Endothelial cell of umbilical vein (primary cell): ENCODE measurements at regions not wholly inside any gene's neighbourhood (a gene's known extent, or its start where the extent isn't known, plus 50 kb on each side); places are given as distances from the start of the nearest gene placed in this dataset.

Source experiments
- BruUV-seq: library from RNA; stranded (reverse); fragments of 400-500 nt; replicated peaks from 2 replicates; lab custom pipeline; 2021; lab: Mats Ljungman, UMichigan
- CTCF ChIA-PET: fragments of 300-600, 350-600 bp; sonication (Branson Sonifier 250); formaldehyde crosslinking; loops from one replicate; lab custom pipeline; 2021; ENCODE audit warnings: antibody characterized with exemption, inconsistent platforms; lab: Charles Lee
- POLR2A ChIA-PET: fragments of 300-600, 350-600 bp; sonication (Branson Sonifier 250); formaldehyde crosslinking; loops from one replicate; lab custom pipeline; 2021; ENCODE audit warnings: antibody characterized with exemption, inconsistent platforms; lab: Charles Lee
- DNase-seq: peaks from one replicate; pipeline ENCODE4 v3.0.0-alpha.2; 2011; ENCODE audit warnings: low read depth, low spot score
- FAIRE-seq: peaks from 2 replicates; lab custom pipeline; 2011; peaks lifted over from hg19 to GRCh38; lab: Jason Lieb, UNC
- H2AFZ ChIP-seq: 2 replicates; pipeline ENCODE4 v1.6.0; 2012; ENCODE audit warnings: low read depth, low read length, control low read depth, inconsistent platforms
- H3K27ac ChIP-seq: 2 replicates; pipeline ENCODE4 v1.5.1; 2011; ENCODE audit warnings: low read depth, mild to moderate bottlenecking, control low read depth, low read length, moderate library complexity; ENCODE audit not compliant: insufficient read depth
- H3K27me3 ChIP-seq, 2 experiments: 2 replicates each; pipeline versions ENCODE4 v1.6.0 to v1.6.1; 2011; ENCODE audit warnings: low read length in 2 of 2, mixed read lengths in 1 of 2; ENCODE audit not compliant: control insufficient read depth in 2 of 2, insufficient read depth in 2 of 2
- H3K36me3 ChIP-seq, 2 experiments: 2 replicates in 1 of 2; 3 replicates in 1 of 2; pipeline ENCODE4 v1.5.1; 2011; ENCODE audit warnings: low read length in 2 of 2, mild to moderate bottlenecking in 1 of 2, moderate library complexity in 1 of 2; ENCODE audit not compliant: control insufficient read depth in 2 of 2, insufficient read depth in 2 of 2; ENCODE audit errors: extremely low read depth in 1 of 2
- H3K4me1 ChIP-seq: 3 replicates; pipeline ENCODE4 v1.5.1; 2011; ENCODE audit warnings: mild to moderate bottlenecking, low read length; ENCODE audit not compliant: control insufficient read depth, insufficient read depth; ENCODE audit errors: extremely low read depth
- H3K4me2 ChIP-seq: 2 replicates; pipeline ENCODE4 v1.6.1; 2011; ENCODE audit warnings: low read length, control low read depth, mixed read lengths; ENCODE audit not compliant: insufficient read depth
- H3K4me3 ChIP-seq, 3 experiments: fragments of 200-600 bp in 1 of 3; sonication (generic), shearing (Covaris generic) in 1 of 3; replicated peaks in 1 of 3; 2 replicates each; pipeline ENCODE4 v1.5.1; 2011 to 2016; ENCODE audit warnings: control low read depth in 3 of 3, low read length in 3 of 3, mild to moderate bottlenecking in 2 of 3, inconsistent platforms in 1 of 3, low read depth in 1 of 3, moderate library complexity in 1 of 3; ENCODE audit not compliant: insufficient read depth in 1 of 3
- H3K79me2 ChIP-seq: 2 replicates; pipeline ENCODE4 v1.6.0; 2012; ENCODE audit warnings: low read length, inconsistent platforms; ENCODE audit not compliant: control insufficient read depth, insufficient read depth
- H3K9ac ChIP-seq: replicated peaks from 2 replicates; pipeline ENCODE3; 2011; ENCODE audit warnings: low read length, control low read depth; ENCODE audit not compliant: insufficient read depth; ENCODE audit errors: extremely low read depth
- H3K9me1 ChIP-seq: replicated peaks from 3 replicates; pipeline ENCODE4 v1.6.0; 2011; ENCODE audit warnings: mild to moderate bottlenecking, low read length; ENCODE audit not compliant: control insufficient read depth, insufficient read depth; ENCODE audit errors: extremely low read depth
- H3K9me3 ChIP-seq: replicated peaks from 2 replicates; pipeline ENCODE4 v1.5.1; 2012; ENCODE audit warnings: low read length, inconsistent platforms; ENCODE audit not compliant: control insufficient read depth, insufficient read depth
- H4K20me1 ChIP-seq: replicated peaks from 2 replicates; pipeline ENCODE3; 2011; ENCODE audit warnings: mild to moderate bottlenecking, low read length; ENCODE audit not compliant: control insufficient read depth, insufficient read depth; ENCODE audit errors: extremely low read depth
- GATA2 ChIP-seq: IDR thresholded peaks from 2 replicates; pipeline ENCODE4 v1.7.0; 2011; ENCODE audit warnings: low read depth, mild to moderate bottlenecking, moderate library complexity, mixed read lengths, low read length; ENCODE audit not compliant: insufficient read length, insufficient read depth
- JUN ChIP-seq: IDR thresholded peaks from 2 replicates; pipeline ENCODE4 v1.6.1; 2011; ENCODE audit warnings: borderline replicate concordance, low read depth; ENCODE audit not compliant: insufficient read length, insufficient read depth
- MYC ChIP-seq: IDR thresholded peaks from one replicate; pipeline ENCODE4 v1.6.1; 2011; ENCODE audit warnings: mild to moderate bottlenecking, low read depth, low read length
- POLR2A ChIP-seq: IDR thresholded peaks from 2 replicates; pipeline ENCODE4 v1.6.1; 2012; ENCODE audit warnings: low read depth, mild to moderate bottlenecking, control low read depth, low read length
- dilution Hi-C: fragments of 300-500 bp; cut with MboI; formaldehyde crosslinking; loops from one replicate; pipeline ENCODE4 v1.15.0; 2019; ENCODE audit warnings: low sequenced_read_pairs; ENCODE audit not compliant: extremely low pct_ligation_motif_present
- intact Hi-C: fragments of 100-400 bp; cut with micrococcal nuclease; formaldehyde crosslinking; loops from one replicate; pipeline ENCODE4 v1.10.0; 2022
- TF ChIP-seq, protein P1 (sequence below), 2 donors: IDR thresholded peaks; 1 replicate in 1 of 2; 2 replicates in 1 of 2; pipeline ENCODE4 v1.5.1; 2011; ENCODE audit warnings: low read length in 2 of 2, mild to moderate bottlenecking in 2 of 2, moderate library complexity in 2 of 2, control low read depth in 1 of 2, inconsistent platforms in 1 of 2, low read depth in 1 of 2; ENCODE audit not compliant: insufficient read depth in 1 of 2; ENCODE audit errors: extremely low read depth in 1 of 2

- no peaks in the 10 kb centered on the region for H3K27me3 ChIP-seq
- intact Hi-C loops, result no loop called here
- TF ChIP-seq POLR2A (no peak), GATA2 (peak; percentile 41), JUN (peak; percentile 18), MYC (no peak)
- no peak overlapping the region for H3K27ac ChIP-seq
- CTCF ChIA-PET, result no interaction called here
- DNase-seq (no peak), FAIRE-seq (no peak)
- no peak overlapping the region for H2AFZ ChIP-seq
- POLR2A ChIA-PET, result no interaction called here
- no peaks in the 10 kb centered on the region for H3K79me2 ChIP-seq
- H3K9me3 ChIP-seq, result no peaks in the 10 kb centered on the region
- BruUV-seq, result no TSS peak
- no peaks in the 10 kb centered on the region for H3K9me1 ChIP-seq
- dilution Hi-C loops, result no loop called here
- H3K4me1 ChIP-seq, result peaks cover 16% of the 10 kb centered on the region
- H3K4me2 ChIP-seq, result no peak overlapping the region
- H3K4me3 ChIP-seq, result no peak overlapping the region
- H3K9ac ChIP-seq, result no peak overlapping the region
- H3K36me3 ChIP-seq, result no peaks in the 10 kb centered on the region
- H4K20me1 ChIP-seq, result no peaks in the 10 kb centered on the region
Observed at GRCh38 chr2:143899987-143900386, 619.9 kb downstream of the ZEB2 start.

DNA sequence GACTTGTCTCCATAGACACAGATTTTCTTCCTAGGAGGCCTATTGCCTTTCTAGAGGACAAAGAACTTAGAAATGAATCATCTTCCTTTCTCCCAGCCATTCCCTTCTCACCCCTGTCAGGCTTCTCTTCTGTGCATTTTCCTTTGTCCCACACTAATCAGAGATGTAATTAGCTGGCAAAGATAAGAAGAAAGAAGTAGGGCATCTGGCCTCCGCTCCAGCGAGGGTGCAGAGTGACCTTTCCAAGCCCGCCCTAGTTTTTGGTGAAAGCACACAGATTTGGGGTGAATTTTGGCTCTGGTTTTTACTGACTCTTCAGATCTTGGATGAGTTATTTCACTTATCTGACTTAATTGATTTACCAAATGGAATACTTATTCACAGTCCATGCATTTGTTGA lies 626.5 kb downstream of the ZEB2 start:
- Histone ChIP-seq H3K4me2 (no peak overlapping the region), H3K4me1 (no peaks in the 10 kb centered on the region), H3K36me3 (no peaks in the 10 kb centered on the region), H3K9me1 (no peaks in the 10 kb centered on the region), H3K9ac (no peak overlapping the region), H3K27ac (no peak overlapping the region), H4K20me1 (no peaks in the 10 kb centered on the region), H3K9me3 (no peaks in the 10 kb centered on the region), H3K27me3 (no peaks in the 10 kb centered on the region), H3K4me3 (no peak overlapping the region), H2AFZ (no peak overlapping the region), H3K79me2 (no peaks in the 10 kb centered on the region)
- no peak for DNase-seq
- ChIA-PET CTCF (no interaction called here), POLR2A (no interaction called here)
- no TSS peak for BruUV-seq
- no peak for TF ChIP-seq POLR2A
- TF ChIP-seq, protein P1, sequence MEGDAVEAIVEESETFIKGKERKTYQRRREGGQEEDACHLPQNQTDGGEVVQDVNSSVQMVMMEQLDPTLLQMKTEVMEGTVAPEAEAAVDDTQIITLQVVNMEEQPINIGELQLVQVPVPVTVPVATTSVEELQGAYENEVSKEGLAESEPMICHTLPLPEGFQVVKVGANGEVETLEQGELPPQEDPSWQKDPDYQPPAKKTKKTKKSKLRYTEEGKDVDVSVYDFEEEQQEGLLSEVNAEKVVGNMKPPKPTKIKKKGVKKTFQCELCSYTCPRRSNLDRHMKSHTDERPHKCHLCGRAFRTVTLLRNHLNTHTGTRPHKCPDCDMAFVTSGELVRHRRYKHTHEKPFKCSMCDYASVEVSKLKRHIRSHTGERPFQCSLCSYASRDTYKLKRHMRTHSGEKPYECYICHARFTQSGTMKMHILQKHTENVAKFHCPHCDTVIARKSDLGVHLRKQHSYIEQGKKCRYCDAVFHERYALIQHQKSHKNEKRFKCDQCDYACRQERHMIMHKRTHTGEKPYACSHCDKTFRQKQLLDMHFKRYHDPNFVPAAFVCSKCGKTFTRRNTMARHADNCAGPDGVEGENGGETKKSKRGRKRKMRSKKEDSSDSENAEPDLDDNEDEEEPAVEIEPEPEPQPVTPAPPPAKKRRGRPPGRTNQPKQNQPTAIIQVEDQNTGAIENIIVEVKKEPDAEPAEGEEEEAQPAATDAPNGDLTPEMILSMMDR (IDR thresholded peaks at IDR 0.05; ENCODE audit: extremely low read depth in 1 of 2, insufficient read depth in 1 of 2, low read depth in 1 of 2, low read length in 2 of 2), result no peak
- dilution Hi-C loops, result no loop called here
- intact Hi-C loops, result no loop called here
- no peak for FAIRE-seq
